ENCODE measurements at regions not wholly inside any gene's neighbourhood (a gene's known extent, or its start where the extent isn't known, plus 50 kb on each side); places are given as distances from the start of the nearest gene placed in this dataset.

- DNase-seq, result no peak
These were observed 760.9 kb downstream of the KCNJ18 start for GRCh38 chr17:22453181-22453580.

- no peak for DNase-seq
These were observed 762.0 kb downstream of the KCNJ18 start for GRCh38 chr17:22454070-22454999.

- DNase-seq, result no peak
These were observed 767.1 kb downstream of the KCNJ18 start for GRCh38 chr17:22459331-22459952.

- DNase-seq, result no peak
These were observed 767.6 kb downstream of the KCNJ18 start for GRCh38 chr17:22459953-22460350.

- no peak for DNase-seq
These were observed 768.2 kb downstream of the KCNJ18 start for GRCh38 chr17:22460461-22461063.

- no peak for DNase-seq
These were observed 769.3 kb downstream of the KCNJ18 start for GRCh38 chr17:22461460-22462145.

- no peak for DNase-seq
These were observed 770.1 kb downstream of the KCNJ18 start for GRCh38 chr17:22462461-22462860.

GRCh38 chr17:22463110-22463850 lies 771.0 kb downstream of the KCNJ18 start:
- DNase-seq, result no peak

- no peak for DNase-seq
These were observed 771.7 kb downstream of the KCNJ18 start for GRCh38 chr17:22464041-22464440.

GRCh38 chr17:22467720-22468119 lies 775.4 kb downstream of the KCNJ18 start:
- no peak for DNase-seq

GRCh38 chr17:22469101-22469880 lies 777.0 kb downstream of the KCNJ18 start:
- no peak for DNase-seq

GRCh38 chr17:22469941-22470340 lies 777.6 kb downstream of the KCNJ18 start:
- no peak for DNase-seq

GRCh38 chr17:22470411-22471175 lies 778.3 kb downstream of the KCNJ18 start:
- DNase-seq, result no peak

GRCh38 chr17:22484826-22485225 lies 792.5 kb downstream of the KCNJ18 start:
- DNase-seq, result no peak

- DNase-seq, result no peak
These were observed 798.1 kb downstream of the KCNJ18 start for GRCh38 chr17:22490399-22490798.

- no peak for DNase-seq
These were observed 800.0 kb downstream of the KCNJ18 start for GRCh38 chr17:22492331-22492730.

- DNase-seq, result no peak
These were observed 804.1 kb downstream of the KCNJ18 start for GRCh38 chr17:22496450-22496849.

- DNase-seq, result no peak
These were observed 811.1 kb downstream of the KCNJ18 start for GRCh38 chr17:22503322-22503899.

- no peak for DNase-seq
These were observed 813.3 kb downstream of the KCNJ18 start for GRCh38 chr17:22505660-22506059.

- no peak for DNase-seq
These were observed 813.9 kb downstream of the KCNJ18 start for GRCh38 chr17:22506231-22506630.

GRCh38 chr17:22506861-22507260 lies 814.5 kb downstream of the KCNJ18 start:
- DNase-seq, result no peak

Measured in hematopoietic multipotent progenitor cell treated with erythropoietin and hydrocortisone succinate and interleukin-3 and kit ligand, for 6 days (in vitro differentiated cells).